Esophagus squamous epithelium (tissue), 4 donors: ENCODE measurements at regions not wholly inside any gene's neighbourhood (a gene's known extent, or its start where the extent isn't known, plus 50 kb on each side); places are given as distances from the start of the nearest gene placed in this dataset.

Source experiments
- POLR2A ChIP-seq, 4 donors: fragments of 450-650 bp; IDR thresholded peaks; one replicate each; pipeline ENCODE4 v1.6.1; 2017; ENCODE audit warnings: antibody characterized with exemption in 4 of 4, mild to moderate bottlenecking in 4 of 4, moderate library complexity in 3 of 4
- TF ChIP-seq, protein P1 (sequence below), 6 experiments: fragments of 450-650 bp in 4 of 6; fragments of 200-600 bp in 2 of 6; sonication (generic) in 2 of 6; IDR thresholded peaks; one replicate each; pipeline ENCODE4 v1.5.1; 2016 to 2019; ENCODE audit warnings: antibody characterized with exemption in 6 of 6, mild to moderate bottlenecking in 4 of 6, moderate library complexity in 4 of 6

DNA sequence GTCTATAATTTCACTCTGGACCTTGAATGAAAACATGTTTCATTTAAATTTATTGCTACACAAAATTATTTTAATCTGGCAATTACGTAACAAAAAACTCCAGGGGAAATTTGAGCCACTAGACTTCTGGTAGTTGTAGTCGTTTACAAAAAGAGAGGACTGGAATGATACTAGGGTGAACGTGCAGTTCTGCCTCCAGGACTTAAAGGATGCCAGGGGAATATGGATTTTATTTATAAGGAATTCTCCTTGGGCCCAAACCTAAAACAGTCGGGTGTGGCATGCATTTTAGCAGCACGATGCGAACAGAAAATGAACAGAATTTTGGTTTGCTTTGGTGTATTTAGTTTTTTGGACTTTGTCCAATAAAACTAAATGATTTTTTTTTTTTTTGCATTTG is 76.9 kb downstream of the PRL start:
- TF ChIP-seq, protein P1, sequence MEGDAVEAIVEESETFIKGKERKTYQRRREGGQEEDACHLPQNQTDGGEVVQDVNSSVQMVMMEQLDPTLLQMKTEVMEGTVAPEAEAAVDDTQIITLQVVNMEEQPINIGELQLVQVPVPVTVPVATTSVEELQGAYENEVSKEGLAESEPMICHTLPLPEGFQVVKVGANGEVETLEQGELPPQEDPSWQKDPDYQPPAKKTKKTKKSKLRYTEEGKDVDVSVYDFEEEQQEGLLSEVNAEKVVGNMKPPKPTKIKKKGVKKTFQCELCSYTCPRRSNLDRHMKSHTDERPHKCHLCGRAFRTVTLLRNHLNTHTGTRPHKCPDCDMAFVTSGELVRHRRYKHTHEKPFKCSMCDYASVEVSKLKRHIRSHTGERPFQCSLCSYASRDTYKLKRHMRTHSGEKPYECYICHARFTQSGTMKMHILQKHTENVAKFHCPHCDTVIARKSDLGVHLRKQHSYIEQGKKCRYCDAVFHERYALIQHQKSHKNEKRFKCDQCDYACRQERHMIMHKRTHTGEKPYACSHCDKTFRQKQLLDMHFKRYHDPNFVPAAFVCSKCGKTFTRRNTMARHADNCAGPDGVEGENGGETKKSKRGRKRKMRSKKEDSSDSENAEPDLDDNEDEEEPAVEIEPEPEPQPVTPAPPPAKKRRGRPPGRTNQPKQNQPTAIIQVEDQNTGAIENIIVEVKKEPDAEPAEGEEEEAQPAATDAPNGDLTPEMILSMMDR (IDR thresholded peaks at IDR 0.05): no peak
- TF ChIP-seq POLR2A (IDR thresholded peaks at IDR 0.05): no peak
